GM12864 (cell line): ENCODE measurements at regions not wholly inside any gene's neighbourhood (a gene's known extent, or its start where the extent isn't known, plus 50 kb on each side); places are given as distances from the start of the nearest gene placed in this dataset.

Experiments used
- DNase-seq: peaks from one replicate; pipeline ENCODE4 v3.0.0-alpha.2; 2011; ENCODE audit warnings: low read depth
- H3K4me3 ChIP-seq: 2 replicates; pipeline ENCODE4 v1.5.1; 2011; ENCODE audit warnings: mild to moderate bottlenecking, low read depth, low read length, control low read depth
- CTCF ChIP-seq: IDR thresholded peaks from 2 replicates; pipeline ENCODE4 v1.5.1; 2011; ENCODE audit warnings: low read depth, mild to moderate bottlenecking, moderate library complexity, low read length, control low read depth, inconsistent platforms; ENCODE audit errors: missing control alignments

GRCh38 chr2:176388861-176389260 is 119.6 kb downstream of the MTX2 start:
- no peak for DNase-seq
- no peak overlapping the region for H3K4me3 ChIP-seq
- no peak for TF ChIP-seq CTCF

GRCh38 chr2:176390276-176391147 is 121.3 kb downstream of the MTX2 start:
- DNase-seq = no peak
- no peak overlapping the region for H3K4me3 ChIP-seq
- no peak for TF ChIP-seq CTCF

GRCh38 chr2:176391148-176391419 is 121.8 kb downstream of the MTX2 start:
- DNase-seq = no peak
- H3K4me3 ChIP-seq = no peak overlapping the region
- no peak for TF ChIP-seq CTCF

GRCh38 chr2:176392249-176392648 is 123.0 kb downstream of the MTX2 start:
- H3K4me3 ChIP-seq = no peak overlapping the region
- no peak for DNase-seq

GRCh38 chr2:176392744-176393414 is 123.6 kb downstream of the MTX2 start:
- H3K4me3 ChIP-seq = no peak overlapping the region
- DNase-seq = no peak
- TF ChIP-seq CTCF = no peak

More at GRCh38 chr2:176392249-176392648, 123.0 kb downstream of the MTX2 start:
- no peak for TF ChIP-seq CTCF

GRCh38 chr2:176395273-176395854 is 126.1 kb downstream of the MTX2 start:
- no peak for TF ChIP-seq CTCF

More at GRCh38 chr2:176395273-176395854, 126.1 kb downstream of the MTX2 start:
- no peak for DNase-seq
- H3K4me3 ChIP-seq = no peak overlapping the region
